WTC11 (cell line): ENCODE measurements at regions not wholly inside any gene's neighbourhood (a gene's known extent, or its start where the extent isn't known, plus 50 kb on each side); places are given as distances from the start of the nearest gene placed in this dataset.

ENCODE experiments used
- ATAC-seq: fragments of 200-7000 bp; cut with Tn5 transposase; 2 replicates; pipeline ENCODE4 v1.10.0; 2021; ENCODE audit warnings: mild to moderate bottlenecking, moderate library complexity
- CTCF ChIA-PET: fragments of 300-600 bp; sonication (Branson Sonifier 250); formaldehyde crosslinking; loops from one replicate; lab custom pipeline; 2021; ENCODE audit warnings: antibody characterized with exemption; lab: Charles Lee
- POLR2A ChIA-PET: fragments of 350-600 bp; sonication (Branson Sonifier 250); formaldehyde crosslinking; loops from one replicate; lab custom pipeline; 2021; ENCODE audit warnings: antibody characterized with exemption; lab: Charles Lee
- DNase-seq: peaks from one replicate; pipeline ENCODE4 v3.0.0; 2021; ENCODE audit warnings: low spot score
- H3K27ac Mint-ChIP-seq: 2 replicates; pipeline ENCODE4 v1.8.0; 2021; ENCODE audit warnings: mixed read lengths
- H3K27me3 Mint-ChIP-seq: 2 replicates; pipeline ENCODE4 v1.8.0; 2021; ENCODE audit warnings: low read depth, mild to moderate bottlenecking, moderate library complexity, mixed read lengths
- H3K36me3 Mint-ChIP-seq: 2 replicates; pipeline ENCODE4 v1.8.0; 2021; ENCODE audit warnings: mixed read lengths
- H3K4me1 Mint-ChIP-seq: 2 replicates; pipeline ENCODE4 v1.8.0; 2022; ENCODE audit warnings: mixed read lengths
- H3K4me3 Mint-ChIP-seq: 2 replicates; pipeline ENCODE4 v1.8.0; 2021; ENCODE audit warnings: mild to moderate bottlenecking, moderate library complexity, mixed read lengths
- H3K9me3 Mint-ChIP-seq: 2 replicates; pipeline ENCODE4 v1.8.0; 2021; ENCODE audit warnings: mixed read lengths
- CBFB ChIP-seq: sonication (generic); formaldehyde crosslinking; IDR thresholded peaks from 2 replicates; pipeline ENCODE4 v1.8.1; 2022; ENCODE audit warnings: mild to moderate bottlenecking, low read depth, missing genetic modification reagents
- CREM ChIP-seq: sonication (generic); formaldehyde crosslinking; IDR thresholded peaks from 2 replicates; pipeline ENCODE4 v1.8.1; 2022; ENCODE audit warnings: mild to moderate bottlenecking, missing genetic modification reagents, moderate library complexity
- ESRRA ChIP-seq: sonication (generic); formaldehyde crosslinking; IDR thresholded peaks from 2 replicates; pipeline ENCODE4 v1.8.1; 2022; ENCODE audit warnings: mild to moderate bottlenecking, missing genetic modification reagents, borderline replicate concordance
- FOXK1 ChIP-seq: sonication (generic); formaldehyde crosslinking; IDR thresholded peaks from 2 replicates; pipeline ENCODE4 v1.8.0; 2022; ENCODE audit warnings: mild to moderate bottlenecking, moderate library complexity, missing genetic modification reagents
- GABPB1 ChIP-seq: sonication (generic); formaldehyde crosslinking; IDR thresholded peaks from 2 replicates; pipeline ENCODE4 v1.8.1; 2023; ENCODE audit warnings: mild to moderate bottlenecking, missing genetic modification reagents
- IRF2 ChIP-seq: sonication (generic); formaldehyde crosslinking; IDR thresholded peaks from 2 replicates; pipeline ENCODE4 v1.8.0; 2022; ENCODE audit warnings: low read depth, missing genetic modification reagents, borderline replicate concordance
- OVOL2 ChIP-seq: fragments of 250-450 bp; sonication (Bioruptor Pico); IDR thresholded peaks from 2 replicates; pipeline ENCODE4 v1.9.0; 2021; ENCODE audit warnings: mild to moderate bottlenecking, borderline replicate concordance
- RELA ChIP-seq: sonication (generic); formaldehyde crosslinking; IDR thresholded peaks from 2 replicates; pipeline ENCODE4 v1.8.1; 2022; ENCODE audit warnings: missing genetic modification reagents, mild to moderate bottlenecking, borderline replicate concordance
- TEAD4 ChIP-seq: sonication (generic); formaldehyde crosslinking; IDR thresholded peaks from 2 replicates; pipeline ENCODE4 v1.8.0; 2022; ENCODE audit warnings: mild to moderate bottlenecking, missing genetic modification reagents
- USF1 ChIP-seq: sonication (generic); formaldehyde crosslinking; IDR thresholded peaks from 2 replicates; pipeline ENCODE4 v1.8.0; 2022; ENCODE audit warnings: mild to moderate bottlenecking, missing genetic modification reagents
- ZBTB43 ChIP-seq: sonication (generic); formaldehyde crosslinking; IDR thresholded peaks from 2 replicates; pipeline ENCODE4 v1.8.1; 2023; ENCODE audit warnings: mild to moderate bottlenecking, missing genetic modification reagents
- ZNF121 ChIP-seq: sonication (generic); formaldehyde crosslinking; IDR thresholded peaks from 2 replicates; pipeline ENCODE4 v1.8.0; 2023; ENCODE audit warnings: missing genetic modification reagents
- ZNF138 ChIP-seq: sonication (generic); formaldehyde crosslinking; conservative IDR thresholded peaks from 2 replicates; pipeline ENCODE4 v1.8.1; 2022; ENCODE audit warnings: mild to moderate bottlenecking, moderate library complexity, missing genetic modification reagents
- ZNF232 ChIP-seq: sonication (generic); formaldehyde crosslinking; IDR thresholded peaks from 2 replicates; pipeline ENCODE4 v1.8.0; 2022; ENCODE audit warnings: mild to moderate bottlenecking, missing genetic modification reagents
- ZNF317 ChIP-seq: sonication (generic); formaldehyde crosslinking; IDR thresholded peaks from 2 replicates; pipeline ENCODE4 v1.8.1; 2023; ENCODE audit warnings: low read depth, mild to moderate bottlenecking, moderate library complexity, missing genetic modification reagents, borderline replicate concordance
- ZNF425 ChIP-seq: fragments of 250-450 bp; sonication (Bioruptor Pico); conservative IDR thresholded peaks from 2 replicates; pipeline ENCODE4 v1.9.0; 2021; ENCODE audit warnings: mild to moderate bottlenecking
- ZNF671 ChIP-seq: fragments of 250-450 bp; sonication (Bioruptor Pico); IDR thresholded peaks from 2 replicates; pipeline ENCODE4 v1.8.0; 2021; ENCODE audit warnings: mild to moderate bottlenecking
- TF ChIP-seq, protein P1 (sequence below): fragments of 200-600 bp; IDR thresholded peaks from 2 replicates; pipeline ENCODE4 v1.8.0; 2022; ENCODE audit warnings: antibody characterized with exemption
- TF ChIP-seq, protein P2 (sequence below): sonication (generic); formaldehyde crosslinking; IDR thresholded peaks from 2 replicates; pipeline ENCODE4 v1.8.1; 2023; ENCODE audit warnings: mild to moderate bottlenecking, missing genetic modification reagents, moderate library complexity

DNA sequence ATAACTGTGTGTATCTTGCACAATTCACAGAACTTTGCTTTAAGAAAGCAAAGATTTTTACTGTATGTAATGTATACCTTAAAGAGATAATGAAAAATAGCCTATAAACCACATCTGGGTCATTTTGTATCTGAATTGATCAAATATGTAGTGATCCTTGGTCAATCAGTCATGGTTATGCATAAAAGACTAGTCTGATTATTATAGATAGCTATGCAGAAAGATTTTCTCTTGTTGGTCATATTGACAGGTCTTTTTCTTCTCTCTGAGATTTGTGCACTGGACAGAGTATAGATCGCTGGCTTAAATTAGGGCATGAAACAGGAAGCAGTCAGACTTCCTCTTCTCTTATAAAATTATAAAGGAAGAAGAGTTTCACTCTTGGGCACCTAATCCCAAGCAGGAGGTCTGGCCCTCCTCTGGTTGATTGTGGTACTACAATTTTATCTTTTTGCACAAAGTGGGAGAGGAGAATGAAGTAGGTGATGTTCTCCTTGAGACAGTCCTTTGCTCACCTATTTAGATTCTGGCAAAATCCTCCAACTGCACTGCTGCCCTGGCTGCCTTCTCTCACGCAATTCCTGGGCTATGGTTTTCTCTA, 380.9 kb upstream of the RGS17 start:
- TF ChIP-seq ZBTB43 (CRISPR knock-in tag): no peak
- no peak for TF ChIP-seq ZNF671 (CRISPR knock-in tag)
- TF ChIP-seq ZNF121 (CRISPR knock-in tag): no peak
- TF ChIP-seq CBFB (CRISPR knock-in tag): no peak
- no peak for TF ChIP-seq ZNF232 (CRISPR knock-in tag)
- no peak for TF ChIP-seq TEAD4 (CRISPR knock-in tag)
- TF ChIP-seq, protein P1, sequence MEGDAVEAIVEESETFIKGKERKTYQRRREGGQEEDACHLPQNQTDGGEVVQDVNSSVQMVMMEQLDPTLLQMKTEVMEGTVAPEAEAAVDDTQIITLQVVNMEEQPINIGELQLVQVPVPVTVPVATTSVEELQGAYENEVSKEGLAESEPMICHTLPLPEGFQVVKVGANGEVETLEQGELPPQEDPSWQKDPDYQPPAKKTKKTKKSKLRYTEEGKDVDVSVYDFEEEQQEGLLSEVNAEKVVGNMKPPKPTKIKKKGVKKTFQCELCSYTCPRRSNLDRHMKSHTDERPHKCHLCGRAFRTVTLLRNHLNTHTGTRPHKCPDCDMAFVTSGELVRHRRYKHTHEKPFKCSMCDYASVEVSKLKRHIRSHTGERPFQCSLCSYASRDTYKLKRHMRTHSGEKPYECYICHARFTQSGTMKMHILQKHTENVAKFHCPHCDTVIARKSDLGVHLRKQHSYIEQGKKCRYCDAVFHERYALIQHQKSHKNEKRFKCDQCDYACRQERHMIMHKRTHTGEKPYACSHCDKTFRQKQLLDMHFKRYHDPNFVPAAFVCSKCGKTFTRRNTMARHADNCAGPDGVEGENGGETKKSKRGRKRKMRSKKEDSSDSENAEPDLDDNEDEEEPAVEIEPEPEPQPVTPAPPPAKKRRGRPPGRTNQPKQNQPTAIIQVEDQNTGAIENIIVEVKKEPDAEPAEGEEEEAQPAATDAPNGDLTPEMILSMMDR: peak; percentile 65
- no peak for TF ChIP-seq FOXK1 (CRISPR knock-in tag)
- no peaks in the 10 kb centered on the region for H3K4me1 Mint-ChIP-seq
- no peak overlapping the region for H3K27ac Mint-ChIP-seq
- H3K36me3 Mint-ChIP-seq: no peaks in the 10 kb centered on the region; the same call in 1 of the 2 replicates
- H3K4me3 Mint-ChIP-seq: no peak overlapping the region
- ChIA-PET POLR2A (no interaction called here), CTCF (no interaction called here)
- DNase-seq (no peak), ATAC-seq (peak; percentile 84)
- H3K27me3 Mint-ChIP-seq: no peaks in the 10 kb centered on the region
- peaks cover 11% of the 10 kb centered on the region for H3K9me3 Mint-ChIP-seq

DNA sequence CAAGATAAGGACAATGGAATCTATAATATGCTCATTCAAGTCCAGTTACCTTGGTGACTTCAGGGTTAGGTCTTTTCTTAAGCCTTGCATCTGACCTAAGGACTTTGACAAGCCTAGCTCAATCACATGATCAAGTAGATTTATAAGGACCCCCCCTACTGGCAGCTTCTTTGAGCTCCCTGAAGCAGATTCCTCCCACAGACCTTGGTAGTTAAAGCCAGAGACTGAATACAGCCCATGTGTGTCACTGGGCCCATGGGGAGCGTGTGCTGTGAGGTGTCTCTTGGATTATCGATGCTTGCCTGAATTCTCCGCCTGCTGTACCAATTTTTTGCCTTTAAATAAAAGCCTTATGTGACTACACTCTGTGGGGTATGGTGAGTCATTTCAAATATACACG, 372.7 kb upstream of the RGS17 start:
- TF ChIP-seq ZNF138 (CRISPR knock-in tag) (no peak), CREM (CRISPR knock-in tag) (no peak), ESRRA (CRISPR knock-in tag) (no peak), GABPB1 (CRISPR knock-in tag) (no peak), IRF2 (no peak), ZNF425 (CRISPR knock-in tag) (no peak), OVOL2 (CRISPR knock-in tag) (no peak), ZNF317 (CRISPR knock-in tag) (no peak), USF1 (CRISPR knock-in tag) (0 out of 2 replicates have a peak, but pooled peaks have one; percentile 47), RELA (CRISPR knock-in tag) (no peak)
- TF ChIP-seq, protein P1: 0 out of 2 replicates have a peak, but pooled peaks have one; percentile 32
- TF ChIP-seq, protein P2, sequence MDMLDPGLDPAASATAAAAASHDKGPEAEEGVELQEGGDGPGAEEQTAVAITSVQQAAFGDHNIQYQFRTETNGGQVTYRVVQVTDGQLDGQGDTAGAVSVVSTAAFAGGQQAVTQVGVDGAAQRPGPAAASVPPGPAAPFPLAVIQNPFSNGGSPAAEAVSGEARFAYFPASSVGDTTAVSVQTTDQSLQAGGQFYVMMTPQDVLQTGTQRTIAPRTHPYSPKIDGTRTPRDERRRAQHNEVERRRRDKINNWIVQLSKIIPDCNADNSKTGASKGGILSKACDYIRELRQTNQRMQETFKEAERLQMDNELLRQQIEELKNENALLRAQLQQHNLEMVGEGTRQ: peak; percentile 72
- ATAC-seq (peak; percentile 99), DNase-seq (peak; percentile 36)
- no peaks in the 10 kb centered on the region for H3K36me3 Mint-ChIP-seq
- H3K27ac Mint-ChIP-seq: no peak overlapping the region
- no peaks in the 10 kb centered on the region for H3K4me1 Mint-ChIP-seq
- peaks cover 3% of the 10 kb centered on the region; the same call in 1 of the 2 replicates for H3K9me3 Mint-ChIP-seq
- POLR2A ChIA-PET: no interaction called here
- no peak overlapping the region for H3K4me3 Mint-ChIP-seq
- H3K27me3 Mint-ChIP-seq: no peaks in the 10 kb centered on the region
- CTCF ChIA-PET: interaction anchor here (0.6 to 1.2 kb wide), 6 partner anchors 9 to 273 kb away, joined by 3 to 6 read pairs (median 4); no protein-coding TSS in a partner anchor
